ENCODE measurements at regions not wholly inside any gene's neighbourhood (a gene's known extent, or its start where the extent isn't known, plus 50 kb on each side); places are given as distances from the start of the nearest gene placed in this dataset.

DNA sequence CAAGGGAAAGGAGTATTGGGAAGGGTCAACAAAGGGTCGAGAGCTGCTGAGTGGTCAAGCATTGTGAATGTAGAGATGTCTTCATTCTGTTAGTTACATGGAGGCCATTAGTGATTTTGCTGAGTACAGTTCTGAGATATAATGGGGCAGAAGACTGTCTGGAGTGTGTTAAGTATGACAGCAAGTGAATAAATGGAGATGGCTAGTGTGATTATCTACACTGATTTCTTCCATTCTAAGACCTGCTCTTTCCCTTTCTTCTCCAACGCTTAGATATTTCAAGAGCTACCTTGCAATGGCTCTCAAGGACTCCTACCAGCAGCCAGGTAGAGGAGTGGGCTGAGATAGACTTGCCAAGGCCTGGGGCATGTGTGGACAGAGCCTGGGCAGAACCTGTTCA lies 216.5 kb downstream of the MFSD1 start:
- DNase-seq (no peak), ATAC-seq (no peak)
- Histone ChIP-seq H3K27ac (ENCODE audit: low read depth, low read length) (no peak overlapping the region), H3K36me3 (ENCODE audit: control insufficient read depth in 2 of 3, insufficient read depth in 3 of 3, low read length in 3 of 3) (no peaks in the 10 kb centered on the region), H3K9me3 (ENCODE audit: control insufficient read depth in 2 of 3, low read length in 3 of 3) (peaks cover 0 to 4% (median 0%) of the 10 kb centered on the region in 3 experiments), H3K27me3 (ENCODE audit: control insufficient read depth in 2 of 2, insufficient read depth in 2 of 2, low read length in 2 of 2) (no peaks in the 10 kb centered on the region), H3K4me1 (ENCODE audit: control insufficient read depth in 2 of 2, insufficient read depth in 2 of 2, low read length in 2 of 2) (no peaks in the 10 kb centered on the region), H3K4me3 (ENCODE audit: low read length) (no peak overlapping the region)
- no peak overlapping the region for H3K4me3 Mint-ChIP-seq
- no peak overlapping the region for H3K27ac Mint-ChIP-seq
- peaks cover 0 to 3% (median 0%) of the 10 kb centered on the region in 5 donors for H3K27me3 Mint-ChIP-seq
- no peaks in the 10 kb centered on the region for H3K4me1 Mint-ChIP-seq
- intact Hi-C loops (cut with micrococcal nuclease), result no loop called here
- H3K36me3 Mint-ChIP-seq, result peaks cover 0 to 4% (median 0%) of the 10 kb centered on the region in 5 donors
- peaks cover 0 to 16% (median 7%) of the 10 kb centered on the region in 11 donors for H3K9me3 Mint-ChIP-seq
- ChIA-PET POLR2A (no interaction called here), CTCF (no interaction called here)

GRCh38 chr3:159025733-159026132 lies 223.9 kb downstream of the MFSD1 start:
- no peaks in the 10 kb centered on the region for H3K4me1 Mint-ChIP-seq
- ChIA-PET POLR2A (no interaction called here), CTCF (no interaction called here)
- no peak for DNase-seq
- no peak overlapping the region for H3K27ac Mint-ChIP-seq
- Histone ChIP-seq H3K4me3 (ENCODE audit: low read length) (no peak overlapping the region), H3K9me3 (ENCODE audit: control insufficient read depth in 2 of 3, low read length in 3 of 3) (peaks cover 0 to 4% (median 0%) of the 10 kb centered on the region in 3 experiments), H3K27me3 (ENCODE audit: control insufficient read depth in 2 of 2, insufficient read depth in 2 of 2, low read length in 2 of 2) (no peaks in the 10 kb centered on the region), H3K27ac (ENCODE audit: low read depth, low read length) (no peak overlapping the region), H3K36me3 (ENCODE audit: control insufficient read depth in 2 of 3, insufficient read depth in 3 of 3, low read length in 3 of 3) (no peaks in the 10 kb centered on the region), H3K4me1 (ENCODE audit: control insufficient read depth in 2 of 2, insufficient read depth in 2 of 2, low read length in 2 of 2) (no peaks in the 10 kb centered on the region)
- ATAC-seq, result no peak
- peaks cover 0 to 9% (median 3%) of the 10 kb centered on the region in 11 donors for H3K9me3 Mint-ChIP-seq
- intact Hi-C loops (cut with micrococcal nuclease), result no loop called here
- H3K27me3 Mint-ChIP-seq, result peaks cover 0 to 9% (median 0%) of the 10 kb centered on the region in 5 donors
- peaks cover 0 to 4% (median 0%) of the 10 kb centered on the region in 5 donors for H3K36me3 Mint-ChIP-seq
- H3K4me3 Mint-ChIP-seq, result no peak overlapping the region

DNA sequence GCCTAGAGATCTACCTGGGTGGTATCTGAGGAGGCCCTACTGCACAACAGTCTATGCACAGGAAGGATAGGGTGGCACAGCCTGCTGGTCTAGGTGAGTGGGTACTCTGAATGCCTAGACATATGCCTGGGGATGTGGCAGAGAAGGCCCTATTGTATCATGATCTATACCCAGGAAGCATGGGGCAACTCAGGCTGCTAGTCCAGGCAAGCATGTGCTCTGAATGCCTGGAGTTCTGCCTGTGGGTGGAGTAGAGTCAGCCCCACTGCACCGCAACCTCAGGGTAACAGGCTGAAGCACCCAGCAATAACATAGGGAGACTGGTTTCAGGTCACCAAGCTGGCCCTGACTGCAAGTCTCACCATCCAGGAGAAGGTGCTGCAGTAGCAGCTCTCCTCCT lies 224.7 kb downstream of the MFSD1 start:
- no peak for ATAC-seq
- intact Hi-C loops (cut with micrococcal nuclease), result no loop called here
- H3K27ac Mint-ChIP-seq, result no peak overlapping the region
- H3K36me3 Mint-ChIP-seq, result peaks cover 0 to 4% (median 0%) of the 10 kb centered on the region in 5 donors
- Histone ChIP-seq H3K36me3 (ENCODE audit: control insufficient read depth in 2 of 3, insufficient read depth in 3 of 3, low read length in 3 of 3) (no peaks in the 10 kb centered on the region), H3K27me3 (ENCODE audit: control insufficient read depth in 2 of 2, insufficient read depth in 2 of 2, low read length in 2 of 2) (no peaks in the 10 kb centered on the region), H3K4me3 (ENCODE audit: low read length) (no peak overlapping the region), H3K9me3 (ENCODE audit: control insufficient read depth in 2 of 3, low read length in 3 of 3) (peaks cover 0 to 4% (median 0%) of the 10 kb centered on the region in 3 experiments), H3K4me1 (ENCODE audit: control insufficient read depth in 2 of 2, insufficient read depth in 2 of 2, low read length in 2 of 2) (no peaks in the 10 kb centered on the region), H3K27ac (ENCODE audit: low read depth, low read length) (no peak overlapping the region)
- H3K4me3 Mint-ChIP-seq, result no peak overlapping the region
- peaks cover 0 to 9% (median 0%) of the 10 kb centered on the region in 5 donors for H3K27me3 Mint-ChIP-seq
- ChIA-PET CTCF (no interaction called here), POLR2A (no interaction called here)
- H3K4me1 Mint-ChIP-seq, result no peaks in the 10 kb centered on the region
- DNase-seq, result no peak
- H3K9me3 Mint-ChIP-seq, result peaks cover 0 to 9% (median 0%) of the 10 kb centered on the region in 11 donors

- ChIA-PET POLR2A (no interaction called here), CTCF (no interaction called here)
- no peak for DNase-seq
- H3K9me3 ChIP-seq (ENCODE audit: control insufficient read depth in 2 of 3, low read length in 3 of 3), result no peaks in the 10 kb centered on the region
- H3K4me3 ChIP-seq (ENCODE audit: low read length), result no peak overlapping the region
- H3K27me3 ChIP-seq (ENCODE audit: control insufficient read depth in 2 of 2, insufficient read depth in 2 of 2, low read length in 2 of 2), result no peaks in the 10 kb centered on the region
- no peaks in the 10 kb centered on the region for H3K36me3 ChIP-seq (ENCODE audit: control insufficient read depth in 2 of 3, insufficient read depth in 3 of 3, low read length in 3 of 3)
- Mint-ChIP-seq H3K36me3 (no peaks in the 10 kb centered on the region), H3K9me3 (peaks cover 0 to 7% (median 1%) of the 10 kb centered on the region in 11 donors), H3K4me1 (no peaks in the 10 kb centered on the region), H3K4me3 (no peak overlapping the region), H3K27ac (no peak overlapping the region), H3K27me3 (peaks cover 0 to 9% (median 0%) of the 10 kb centered on the region in 5 donors)
- H3K27ac ChIP-seq (ENCODE audit: low read depth, low read length), result no peak overlapping the region
- ATAC-seq, result no peak
- no peaks in the 10 kb centered on the region for H3K4me1 ChIP-seq (ENCODE audit: control insufficient read depth in 2 of 2, insufficient read depth in 2 of 2, low read length in 2 of 2)
- intact Hi-C loops (cut with micrococcal nuclease), result no loop called here
These were observed 226.9 kb downstream of the MFSD1 start for GRCh38 chr3:159028706-159029105.

GRCh38 chr3:159029306-159030026 lies 227.6 kb downstream of the MFSD1 start:
- intact Hi-C loops (cut with micrococcal nuclease), result no loop called here
- Mint-ChIP-seq H3K4me3 (no peak overlapping the region), H3K9me3 (peaks cover 0 to 10% (median 4%) of the 10 kb centered on the region in 11 donors), H3K27me3 (peaks cover 0 to 9% (median 0%) of the 10 kb centered on the region in 5 donors), H3K27ac (no peak overlapping the region), H3K4me1 (no peaks in the 10 kb centered on the region), H3K36me3 (no peaks in the 10 kb centered on the region)
- Histone ChIP-seq H3K27me3 (ENCODE audit: control insufficient read depth in 2 of 2, insufficient read depth in 2 of 2, low read length in 2 of 2) (no peaks in the 10 kb centered on the region), H3K9me3 (ENCODE audit: control insufficient read depth in 2 of 3, low read length in 3 of 3) (no peaks in the 10 kb centered on the region), H3K36me3 (ENCODE audit: control insufficient read depth in 2 of 3, insufficient read depth in 3 of 3, low read length in 3 of 3) (no peaks in the 10 kb centered on the region), H3K4me3 (ENCODE audit: low read length) (no peak overlapping the region), H3K27ac (ENCODE audit: low read depth, low read length) (no peak overlapping the region), H3K4me1 (ENCODE audit: control insufficient read depth in 2 of 2, insufficient read depth in 2 of 2, low read length in 2 of 2) (no peaks in the 10 kb centered on the region)
- POLR2A ChIA-PET, result no interaction called here
- ATAC-seq (no peak), DNase-seq (no peak)
- CTCF ChIA-PET, result no interaction called here

- H3K4me1 ChIP-seq (ENCODE audit: control insufficient read depth in 2 of 2, insufficient read depth in 2 of 2, low read length in 2 of 2), result no peaks in the 10 kb centered on the region
- Mint-ChIP-seq H3K9me3 (peaks cover 0 to 13% (median 5%) of the 10 kb centered on the region in 11 donors), H3K27ac (no peak overlapping the region), H3K4me1 (no peaks in the 10 kb centered on the region), H3K4me3 (no peak overlapping the region), H3K36me3 (no peaks in the 10 kb centered on the region), H3K27me3 (peaks cover 0 to 9% (median 0%) of the 10 kb centered on the region in 5 donors)
- H3K27me3 ChIP-seq (ENCODE audit: control insufficient read depth in 2 of 2, insufficient read depth in 2 of 2, low read length in 2 of 2), result no peaks in the 10 kb centered on the region
- no peak overlapping the region for H3K27ac ChIP-seq (ENCODE audit: low read depth, low read length)
- no peaks in the 10 kb centered on the region for H3K9me3 ChIP-seq (ENCODE audit: control insufficient read depth in 2 of 3, low read length in 3 of 3)
- DNase-seq (no peak), ATAC-seq (no peak)
- CTCF ChIA-PET, result no interaction called here
- POLR2A ChIA-PET, result no interaction called here
- intact Hi-C loops (cut with micrococcal nuclease), result no loop called here
- no peaks in the 10 kb centered on the region for H3K36me3 ChIP-seq (ENCODE audit: control insufficient read depth in 2 of 3, insufficient read depth in 3 of 3, low read length in 3 of 3)
- H3K4me3 ChIP-seq (ENCODE audit: low read length), result no peak overlapping the region
These were observed 228.3 kb downstream of the MFSD1 start for GRCh38 chr3:159030138-159030670.
